Mesothelial cell of epicardium (in vitro differentiated cells): ENCODE measurements at regions not wholly inside any gene's neighbourhood (a gene's known extent, or its start where the extent isn't known, plus 50 kb on each side); places are given as distances from the start of the nearest gene placed in this dataset.

Experiments used
- DNase-seq, 2 experiments: peaks; one replicate each; pipeline ENCODE4 v3.0.0; 2021; ENCODE audit warnings: low spot score in 2 of 2; ENCODE audit not compliant: unreplicated experiment in 2 of 2
- H3K27ac Mint-ChIP-seq: 2 replicates; pipeline ENCODE4 v1.8.0; 2021; ENCODE audit warnings: mixed read lengths
- H3K27me3 Mint-ChIP-seq: 2 replicates; pipeline ENCODE4 v1.8.0; 2021; ENCODE audit warnings: low read depth, mixed read lengths
- H3K36me3 Mint-ChIP-seq: 2 replicates; pipeline ENCODE4 v1.8.0; 2021; ENCODE audit warnings: mixed read lengths
- H3K4me1 Mint-ChIP-seq: 2 replicates; pipeline ENCODE4 v1.8.0; 2021; ENCODE audit warnings: mixed read lengths
- H3K4me3 Mint-ChIP-seq: 2 replicates; pipeline ENCODE4 v1.8.0; 2021; ENCODE audit warnings: mild to moderate bottlenecking, moderate library complexity, mixed read lengths
- H3K9me3 Mint-ChIP-seq: 2 replicates; pipeline ENCODE4 v1.8.0; 2021; ENCODE audit warnings: mixed read lengths
- TF ChIP-seq, protein P1 (sequence below): fragments of 200-600 bp; sonication (generic); IDR thresholded peaks from one replicate; pipeline ENCODE4 v1.5.0; 2021; ENCODE audit warnings: antibody characterized with exemption; ENCODE audit not compliant: unreplicated experiment

DNA sequence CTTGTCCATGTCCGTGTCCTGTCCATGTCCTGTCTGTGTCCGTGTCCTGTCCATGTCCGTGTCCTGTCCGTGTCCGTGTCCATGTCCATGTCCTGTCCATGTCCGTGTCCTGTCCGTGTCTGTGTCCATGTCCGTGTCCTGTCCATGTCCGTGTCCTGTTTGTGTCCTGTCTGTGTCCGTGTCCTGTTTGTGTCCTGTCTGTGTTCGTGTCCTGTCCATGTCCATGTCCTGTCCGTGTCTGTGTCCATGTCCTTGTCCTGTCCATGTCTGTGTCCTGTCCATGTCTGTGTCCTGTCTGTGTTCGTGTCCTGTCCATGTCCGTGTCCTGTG, 55.0 kb upstream of the BHLHE23 start:
- TF ChIP-seq, protein P1, sequence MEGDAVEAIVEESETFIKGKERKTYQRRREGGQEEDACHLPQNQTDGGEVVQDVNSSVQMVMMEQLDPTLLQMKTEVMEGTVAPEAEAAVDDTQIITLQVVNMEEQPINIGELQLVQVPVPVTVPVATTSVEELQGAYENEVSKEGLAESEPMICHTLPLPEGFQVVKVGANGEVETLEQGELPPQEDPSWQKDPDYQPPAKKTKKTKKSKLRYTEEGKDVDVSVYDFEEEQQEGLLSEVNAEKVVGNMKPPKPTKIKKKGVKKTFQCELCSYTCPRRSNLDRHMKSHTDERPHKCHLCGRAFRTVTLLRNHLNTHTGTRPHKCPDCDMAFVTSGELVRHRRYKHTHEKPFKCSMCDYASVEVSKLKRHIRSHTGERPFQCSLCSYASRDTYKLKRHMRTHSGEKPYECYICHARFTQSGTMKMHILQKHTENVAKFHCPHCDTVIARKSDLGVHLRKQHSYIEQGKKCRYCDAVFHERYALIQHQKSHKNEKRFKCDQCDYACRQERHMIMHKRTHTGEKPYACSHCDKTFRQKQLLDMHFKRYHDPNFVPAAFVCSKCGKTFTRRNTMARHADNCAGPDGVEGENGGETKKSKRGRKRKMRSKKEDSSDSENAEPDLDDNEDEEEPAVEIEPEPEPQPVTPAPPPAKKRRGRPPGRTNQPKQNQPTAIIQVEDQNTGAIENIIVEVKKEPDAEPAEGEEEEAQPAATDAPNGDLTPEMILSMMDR, result no peak
- no peak overlapping the region for H3K4me3 Mint-ChIP-seq
- no peak overlapping the region for H3K27ac Mint-ChIP-seq
- H3K9me3 Mint-ChIP-seq, result no peaks in the 10 kb centered on the region
- no peaks in the 10 kb centered on the region for H3K4me1 Mint-ChIP-seq
- no peak for DNase-seq
- peaks cover 34% of the 10 kb centered on the region for H3K27me3 Mint-ChIP-seq
- H3K36me3 Mint-ChIP-seq, result no peaks in the 10 kb centered on the region

GRCh38 chr20:63061051-63061770, 54.4 kb upstream of the BHLHE23 start:
- TF ChIP-seq, protein P1, result no peak
- DNase-seq, result no peak
- Mint-ChIP-seq H3K4me3 (no peak overlapping the region), H3K9me3 (no peaks in the 10 kb centered on the region), H3K27ac (no peak overlapping the region), H3K36me3 (no peaks in the 10 kb centered on the region), H3K27me3 (peaks cover 33% of the 10 kb centered on the region), H3K4me1 (no peaks in the 10 kb centered on the region)

DNA sequence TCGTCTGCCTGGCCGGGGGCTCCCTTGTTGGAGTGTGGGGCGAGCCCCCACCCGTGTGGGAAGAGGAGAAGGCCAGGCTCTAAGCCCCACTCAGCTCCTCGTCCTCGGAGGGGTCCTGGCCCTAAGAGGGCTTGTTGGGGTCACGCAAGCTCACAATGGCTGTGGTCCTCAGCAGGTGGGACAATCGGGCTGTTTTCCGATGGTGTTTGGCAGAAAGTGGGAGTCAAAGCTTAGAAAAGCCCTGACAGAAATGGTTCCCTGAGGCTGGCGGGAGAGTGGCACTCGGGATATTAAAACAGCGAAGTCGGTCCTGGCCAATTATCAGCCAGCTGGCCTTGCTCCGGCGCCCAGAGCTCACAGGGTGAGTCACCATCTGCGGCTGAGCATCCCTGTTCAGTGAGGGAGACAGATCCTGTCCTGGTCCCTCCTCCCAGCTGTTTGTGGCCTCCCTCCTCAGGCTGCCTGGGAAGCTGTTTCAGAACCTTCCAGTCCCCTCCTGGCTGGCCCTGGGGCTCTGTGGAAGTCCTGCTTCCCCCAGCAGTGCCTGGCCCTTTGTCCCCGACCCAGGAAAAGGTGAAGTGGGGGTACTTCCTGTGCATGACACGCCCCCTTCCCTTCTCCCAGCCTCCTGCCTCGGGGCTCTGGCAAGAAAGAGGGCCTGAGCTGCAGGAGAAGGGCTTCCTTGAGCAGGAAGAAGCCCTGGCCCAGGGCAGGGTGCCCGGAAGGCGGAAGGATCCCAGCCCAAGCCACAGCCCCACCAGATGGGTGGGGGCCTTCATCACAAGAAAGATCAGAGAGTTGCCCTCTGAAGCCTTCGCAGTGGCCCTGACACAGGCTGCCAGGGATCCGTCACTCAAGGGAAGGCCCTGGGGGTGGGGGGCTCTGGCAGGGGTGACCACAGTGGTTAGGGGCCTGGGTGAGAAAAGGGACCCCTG, 53.6 kb upstream of the BHLHE23 start:
- TF ChIP-seq, protein P1, result no peak
- H3K4me1 Mint-ChIP-seq, result no peaks in the 10 kb centered on the region

GRCh38 chr20:63059684-63060056, 52.9 kb upstream of the BHLHE23 start:
- TF ChIP-seq, protein P1, result no peak
- Mint-ChIP-seq H3K4me1 (no peaks in the 10 kb centered on the region), H3K36me3 (no peaks in the 10 kb centered on the region), H3K4me3 (no peak overlapping the region), H3K9me3 (no peaks in the 10 kb centered on the region), H3K27me3 (peaks cover 33% of the 10 kb centered on the region), H3K27ac (no peak overlapping the region)
- no peak for DNase-seq

More for the DNA sequence above, 53.6 kb upstream of the BHLHE23 start:
- H3K27me3 Mint-ChIP-seq, result peaks cover 33% of the 10 kb centered on the region
- H3K9me3 Mint-ChIP-seq, result no peaks in the 10 kb centered on the region
- no peak overlapping the region for H3K27ac Mint-ChIP-seq
- H3K36me3 Mint-ChIP-seq, result no peaks in the 10 kb centered on the region
- H3K4me3 Mint-ChIP-seq, result no peak overlapping the region
- no peak for DNase-seq

DNA sequence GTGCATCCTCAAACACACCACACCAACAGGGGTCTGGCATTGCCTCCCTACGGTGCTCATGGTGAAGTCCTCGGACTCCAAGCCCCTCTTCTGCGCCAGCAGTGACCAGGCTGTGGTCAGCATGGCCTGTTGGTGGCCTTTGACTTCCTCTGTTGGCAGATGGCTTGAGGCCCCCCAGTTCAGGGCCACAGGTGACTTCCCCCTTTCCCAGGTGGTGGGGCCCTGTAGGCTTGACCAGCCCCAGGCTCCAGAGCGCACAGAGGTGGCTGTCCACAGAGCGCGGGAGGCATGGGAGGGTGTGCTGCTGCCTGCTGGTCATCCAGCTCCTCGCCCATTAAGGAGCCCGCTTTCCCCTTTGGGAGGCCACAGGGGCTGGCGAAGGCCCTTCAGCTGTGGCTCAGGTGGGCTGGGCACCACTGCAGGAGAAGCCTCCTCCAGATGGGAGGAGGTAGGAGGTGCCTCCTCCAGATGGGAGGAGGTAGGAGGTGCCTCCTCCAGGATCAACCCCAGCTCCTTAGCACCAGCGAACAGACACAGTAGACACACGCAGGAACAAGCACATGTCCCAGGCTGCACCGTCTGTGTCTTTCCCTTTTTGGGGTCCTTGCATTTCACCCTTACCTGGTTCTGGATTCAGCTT, 52.1 kb upstream of the BHLHE23 start:
- no peaks in the 10 kb centered on the region for H3K36me3 Mint-ChIP-seq
- H3K9me3 Mint-ChIP-seq, result no peaks in the 10 kb centered on the region
- H3K4me3 Mint-ChIP-seq, result no peak overlapping the region
- TF ChIP-seq, protein P1, result no peak
- H3K27ac Mint-ChIP-seq, result no peak overlapping the region
- H3K27me3 Mint-ChIP-seq, result peaks cover 35% of the 10 kb centered on the region
- no peaks in the 10 kb centered on the region for H3K4me1 Mint-ChIP-seq
- peak in 1 of 2 experiments; percentile 6 for DNase-seq
